ENCODE measurements at regions not wholly inside any gene's neighbourhood (a gene's known extent, or its start where the extent isn't known, plus 50 kb on each side); places are given as distances from the start of the nearest gene placed in this dataset.

DNA sequence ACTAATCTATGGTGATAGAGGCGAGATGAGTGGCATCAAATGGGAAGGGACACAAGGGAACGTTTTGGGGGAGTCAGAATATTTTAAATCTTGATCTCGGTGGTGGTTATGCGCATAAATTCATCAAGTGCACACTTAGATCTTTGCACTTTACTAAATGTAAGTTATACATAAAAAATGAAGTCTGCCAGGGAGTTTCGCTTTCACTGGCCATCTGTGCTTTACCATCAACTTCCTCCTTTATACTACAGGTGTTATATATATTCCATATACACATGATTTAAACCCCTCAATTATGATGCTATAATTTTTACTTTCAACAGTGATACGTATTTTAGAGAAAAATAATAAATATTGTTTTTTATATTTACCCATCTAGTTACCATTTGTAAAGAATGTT, 97.6 kb upstream of the AKIRIN2 start:
- TF ChIP-seq, protein P1, sequence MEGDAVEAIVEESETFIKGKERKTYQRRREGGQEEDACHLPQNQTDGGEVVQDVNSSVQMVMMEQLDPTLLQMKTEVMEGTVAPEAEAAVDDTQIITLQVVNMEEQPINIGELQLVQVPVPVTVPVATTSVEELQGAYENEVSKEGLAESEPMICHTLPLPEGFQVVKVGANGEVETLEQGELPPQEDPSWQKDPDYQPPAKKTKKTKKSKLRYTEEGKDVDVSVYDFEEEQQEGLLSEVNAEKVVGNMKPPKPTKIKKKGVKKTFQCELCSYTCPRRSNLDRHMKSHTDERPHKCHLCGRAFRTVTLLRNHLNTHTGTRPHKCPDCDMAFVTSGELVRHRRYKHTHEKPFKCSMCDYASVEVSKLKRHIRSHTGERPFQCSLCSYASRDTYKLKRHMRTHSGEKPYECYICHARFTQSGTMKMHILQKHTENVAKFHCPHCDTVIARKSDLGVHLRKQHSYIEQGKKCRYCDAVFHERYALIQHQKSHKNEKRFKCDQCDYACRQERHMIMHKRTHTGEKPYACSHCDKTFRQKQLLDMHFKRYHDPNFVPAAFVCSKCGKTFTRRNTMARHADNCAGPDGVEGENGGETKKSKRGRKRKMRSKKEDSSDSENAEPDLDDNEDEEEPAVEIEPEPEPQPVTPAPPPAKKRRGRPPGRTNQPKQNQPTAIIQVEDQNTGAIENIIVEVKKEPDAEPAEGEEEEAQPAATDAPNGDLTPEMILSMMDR (conservative IDR thresholded peaks at IDR 0.05): no peak
- TF ChIP-seq EZH2 (IDR thresholded peaks at IDR 0.05; ENCODE audit: low read depth): no peak
